ENCODE measurements at regions not wholly inside any gene's neighbourhood (a gene's known extent, or its start where the extent isn't known, plus 50 kb on each side); places are given as distances from the start of the nearest gene placed in this dataset.

DNA sequence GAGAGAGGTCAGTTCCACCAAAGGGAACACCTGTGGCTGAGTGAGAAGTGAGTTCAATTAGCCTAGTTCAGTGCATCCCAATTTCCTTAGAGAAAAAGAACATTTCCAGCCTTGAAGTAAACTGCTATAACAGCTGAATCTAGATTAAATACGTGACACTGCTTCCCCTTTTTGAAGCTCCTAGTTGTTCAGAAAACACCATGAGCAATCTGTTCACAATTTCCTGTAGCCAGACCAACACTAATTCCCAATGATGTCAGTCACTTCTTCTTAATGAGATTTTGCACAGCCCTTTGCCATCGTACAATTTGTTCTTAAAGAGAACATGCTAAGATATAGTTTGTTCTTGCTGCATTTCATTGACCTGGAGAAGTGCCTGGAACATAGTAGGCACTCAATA lies 144.6 kb upstream of the EDNRA start:
- 44% methylated on average over 2 of the region's 2 CpGs for WGBS (ENCODE audit: insufficient coverage, low coverage, low lambda C conversion rate, missing lambda C conversion rate)
- no peak overlapping the region for H3K27ac ChIP-seq
- intact Hi-C loops (cut with DNase I), result no loop called here
- no peak for ATAC-seq
- no peaks in the 10 kb centered on the region for H3K9me3 ChIP-seq
- H3K4me3 ChIP-seq, result no peak overlapping the region
- H3K36me3 ChIP-seq, result no peaks in the 10 kb centered on the region
- DNase-seq, result no peak
- no peaks in the 10 kb centered on the region for H3K27me3 ChIP-seq
- TF ChIP-seq, protein P1, sequence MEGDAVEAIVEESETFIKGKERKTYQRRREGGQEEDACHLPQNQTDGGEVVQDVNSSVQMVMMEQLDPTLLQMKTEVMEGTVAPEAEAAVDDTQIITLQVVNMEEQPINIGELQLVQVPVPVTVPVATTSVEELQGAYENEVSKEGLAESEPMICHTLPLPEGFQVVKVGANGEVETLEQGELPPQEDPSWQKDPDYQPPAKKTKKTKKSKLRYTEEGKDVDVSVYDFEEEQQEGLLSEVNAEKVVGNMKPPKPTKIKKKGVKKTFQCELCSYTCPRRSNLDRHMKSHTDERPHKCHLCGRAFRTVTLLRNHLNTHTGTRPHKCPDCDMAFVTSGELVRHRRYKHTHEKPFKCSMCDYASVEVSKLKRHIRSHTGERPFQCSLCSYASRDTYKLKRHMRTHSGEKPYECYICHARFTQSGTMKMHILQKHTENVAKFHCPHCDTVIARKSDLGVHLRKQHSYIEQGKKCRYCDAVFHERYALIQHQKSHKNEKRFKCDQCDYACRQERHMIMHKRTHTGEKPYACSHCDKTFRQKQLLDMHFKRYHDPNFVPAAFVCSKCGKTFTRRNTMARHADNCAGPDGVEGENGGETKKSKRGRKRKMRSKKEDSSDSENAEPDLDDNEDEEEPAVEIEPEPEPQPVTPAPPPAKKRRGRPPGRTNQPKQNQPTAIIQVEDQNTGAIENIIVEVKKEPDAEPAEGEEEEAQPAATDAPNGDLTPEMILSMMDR (IDR thresholded peaks at IDR 0.05), result no peak
- no peak for TF ChIP-seq POLR2A (IDR thresholded peaks at IDR 0.05)
- H3K4me1 ChIP-seq, result no peaks in the 10 kb centered on the region

DNA sequence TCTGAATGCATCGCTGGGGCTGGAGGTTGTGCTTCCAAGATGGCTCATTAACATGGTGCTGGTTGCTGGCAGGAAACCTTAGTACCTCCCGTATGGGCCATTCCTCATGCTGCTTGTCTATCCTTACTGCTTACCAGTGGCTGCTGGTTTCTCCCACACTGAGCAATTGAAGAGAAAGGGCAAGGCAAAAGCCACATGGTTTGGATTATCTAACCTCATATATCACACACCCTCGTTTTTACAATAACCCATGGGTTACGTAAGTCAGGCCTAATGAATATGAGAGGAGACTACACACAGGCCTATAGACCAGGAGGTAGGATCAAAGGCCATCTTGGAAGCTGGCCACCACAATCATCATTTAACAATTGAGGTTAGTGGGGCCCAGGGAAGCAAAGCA lies 141.8 kb upstream of the EDNRA start:
- no peak overlapping the region for H3K4me3 ChIP-seq
- WGBS (ENCODE audit: insufficient coverage, low coverage, low lambda C conversion rate, missing lambda C conversion rate), result 54% methylated on average over 4 of the region's 4 CpGs
- TF ChIP-seq POLR2A (IDR thresholded peaks at IDR 0.05), result no peak
- TF ChIP-seq, protein P1 (IDR thresholded peaks at IDR 0.05), result no peak
- H3K27me3 ChIP-seq, result no peaks in the 10 kb centered on the region
- H3K27ac ChIP-seq, result no peak overlapping the region
- H3K9me3 ChIP-seq, result no peaks in the 10 kb centered on the region
- intact Hi-C loops (cut with DNase I), result no loop called here
- H3K36me3 ChIP-seq, result no peaks in the 10 kb centered on the region
- no peak for DNase-seq
- H3K4me1 ChIP-seq, result no peaks in the 10 kb centered on the region
- no peak for ATAC-seq

DNA sequence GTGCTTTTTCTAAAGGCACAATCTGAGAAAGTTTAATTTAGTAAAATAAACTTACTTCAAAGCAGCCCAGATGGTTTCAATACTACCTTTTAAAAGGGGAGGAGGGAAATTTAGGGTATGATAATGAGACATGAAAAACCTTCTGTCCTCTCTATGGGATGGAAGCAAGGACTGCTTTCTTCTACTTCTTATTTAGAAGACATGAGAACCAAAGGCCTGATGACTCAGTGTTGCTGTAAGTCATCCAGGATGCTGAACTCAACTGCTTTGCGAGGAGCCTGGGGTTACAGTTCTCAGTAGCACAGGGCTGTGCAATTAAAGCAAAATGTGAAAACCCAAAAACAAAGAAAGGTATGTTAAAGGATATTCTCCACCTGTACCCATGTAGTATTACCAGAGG lies 140.8 kb upstream of the EDNRA start:
- intact Hi-C loops (cut with DNase I), result no loop called here
- ATAC-seq, result no peak
- 75% methylated on average over 1 of the region's 1 CpG for WGBS (ENCODE audit: insufficient coverage, low coverage, low lambda C conversion rate, missing lambda C conversion rate)

DNA sequence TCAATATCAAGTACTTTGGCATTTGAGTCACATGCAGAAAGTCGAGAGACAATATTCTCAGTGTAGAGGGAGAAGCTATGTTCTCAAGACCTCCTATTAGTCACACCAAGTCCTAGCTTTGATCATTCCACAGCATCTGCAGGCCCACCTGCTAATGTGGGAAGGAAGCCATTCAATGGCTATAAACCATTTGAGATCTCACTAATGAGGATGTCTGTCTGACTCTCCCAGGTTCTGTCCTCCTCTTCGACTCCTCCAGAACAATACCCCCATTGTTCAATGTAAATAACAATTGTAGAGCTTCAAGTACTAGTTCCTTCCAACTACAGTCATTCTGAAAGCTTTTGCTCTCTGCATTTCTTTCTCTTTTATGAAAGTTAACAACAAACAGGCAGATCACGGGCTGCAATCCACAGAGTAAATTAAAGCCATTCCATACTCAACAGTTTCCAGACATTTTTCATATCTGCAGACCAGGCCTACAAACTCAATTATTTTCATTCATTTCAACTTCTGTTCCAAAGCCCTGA lies 140.2 kb upstream of the EDNRA start:
- TF ChIP-seq, protein P1 (IDR thresholded peaks at IDR 0.05), result no peak
- TF ChIP-seq POLR2A (IDR thresholded peaks at IDR 0.05), result no peak
- no peak for ATAC-seq
- no peaks in the 10 kb centered on the region for H3K9me3 ChIP-seq
- H3K4me1 ChIP-seq, result no peaks in the 10 kb centered on the region
- no peak overlapping the region for H3K4me3 ChIP-seq
- DNase-seq, result no peak
- intact Hi-C loops (cut with DNase I), result no loop called here
- 56% methylated on average over 3 of the region's 3 CpGs for WGBS (ENCODE audit: insufficient coverage, low coverage, low lambda C conversion rate, missing lambda C conversion rate)
- no peaks in the 10 kb centered on the region for H3K27me3 ChIP-seq
- no peaks in the 10 kb centered on the region for H3K36me3 ChIP-seq
- no peak overlapping the region for H3K27ac ChIP-seq

More for the DNA sequence above, 140.8 kb upstream of the EDNRA start:
- DNase-seq, result no peak
- no peak for TF ChIP-seq POLR2A (IDR thresholded peaks at IDR 0.05)
- H3K27me3 ChIP-seq, result no peaks in the 10 kb centered on the region
- H3K9me3 ChIP-seq, result no peaks in the 10 kb centered on the region
- no peak overlapping the region for H3K27ac ChIP-seq
- H3K4me1 ChIP-seq, result no peaks in the 10 kb centered on the region
- H3K4me3 ChIP-seq, result no peak overlapping the region
- no peaks in the 10 kb centered on the region for H3K36me3 ChIP-seq

DNA sequence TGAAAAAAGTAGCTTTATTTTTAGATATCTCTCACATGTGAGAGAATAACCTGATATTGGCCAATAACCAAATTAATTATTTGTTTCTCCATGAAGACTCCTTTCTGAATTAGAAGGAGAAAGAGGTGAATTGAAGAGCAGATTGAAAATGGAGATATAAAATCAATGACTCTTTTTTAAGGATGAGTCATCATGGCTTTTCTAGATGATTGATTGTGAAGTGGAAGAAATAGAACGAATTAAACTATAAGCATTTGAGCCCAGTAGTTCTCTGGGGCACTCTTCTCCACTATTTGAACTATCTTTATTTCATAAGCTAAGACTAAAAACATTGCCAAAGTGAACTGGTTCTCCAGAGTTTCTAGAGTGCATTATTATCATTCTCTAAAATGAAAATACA lies 137.2 kb upstream of the EDNRA start:
- H3K36me3 ChIP-seq, result no peaks in the 10 kb centered on the region
- H3K27me3 ChIP-seq, result no peaks in the 10 kb centered on the region
- no peak overlapping the region for H3K27ac ChIP-seq
- 29% methylated on average over 1 of the region's 1 CpG for WGBS (ENCODE audit: insufficient coverage, low coverage, low lambda C conversion rate, missing lambda C conversion rate)
- intact Hi-C loops (cut with DNase I), result no loop called here
- no peak for DNase-seq
- H3K4me1 ChIP-seq, result no peaks in the 10 kb centered on the region
- no peak for ATAC-seq
- no peak overlapping the region for H3K4me3 ChIP-seq
- H3K9me3 ChIP-seq, result no peaks in the 10 kb centered on the region
- TF ChIP-seq POLR2A (IDR thresholded peaks at IDR 0.05), result no peak
- TF ChIP-seq, protein P1 (IDR thresholded peaks at IDR 0.05), result no peak
